Stomach (tissue), 4 donors: ENCODE measurements at regions not wholly inside any gene's neighbourhood (a gene's known extent, or its start where the extent isn't known, plus 50 kb on each side); places are given as distances from the start of the nearest gene placed in this dataset.

Experiments
- POLR2A ChIP-seq, 4 donors: fragments of 450-650 bp; IDR thresholded peaks; one replicate each; pipeline ENCODE4 v1.6.1; 2016; ENCODE audit warnings: antibody characterized with exemption in 4 of 4, control low read depth in 2 of 4, mild to moderate bottlenecking in 1 of 4, moderate library complexity in 1 of 4
- TF ChIP-seq, protein P1 (sequence below), 7 experiments: fragments of 450-650 bp in 4 of 7; fragments of 200-600 bp in 3 of 7; sonication (generic) in 3 of 7; IDR thresholded peaks; one replicate each; pipeline ENCODE4 v1.5.1; 2016 to 2019; ENCODE audit warnings: antibody characterized with exemption in 7 of 7, control low read depth in 2 of 7, mild to moderate bottlenecking in 1 of 7

DNA sequence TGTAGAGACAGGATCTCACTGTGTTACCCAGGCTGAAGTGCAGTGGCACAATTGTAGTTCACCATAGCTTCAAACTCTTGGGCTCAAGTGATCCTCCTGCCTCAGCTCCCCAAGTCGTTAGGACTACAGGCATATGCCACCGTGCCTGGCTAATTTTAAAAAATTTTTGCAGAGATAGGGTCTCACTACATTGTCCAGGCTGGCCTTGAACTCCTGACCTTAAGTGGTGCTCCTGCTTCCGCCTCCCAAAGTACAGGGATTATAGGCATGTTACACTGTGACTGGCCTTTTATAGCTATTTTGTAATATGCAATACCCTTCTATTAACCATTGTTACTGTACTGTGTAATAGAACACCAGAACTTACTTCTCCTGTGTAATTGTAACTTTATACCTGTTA, 139.3 kb upstream of the ZNF267 start:
- TF ChIP-seq POLR2A (IDR thresholded peaks at IDR 0.05): no peak
- TF ChIP-seq, protein P1, sequence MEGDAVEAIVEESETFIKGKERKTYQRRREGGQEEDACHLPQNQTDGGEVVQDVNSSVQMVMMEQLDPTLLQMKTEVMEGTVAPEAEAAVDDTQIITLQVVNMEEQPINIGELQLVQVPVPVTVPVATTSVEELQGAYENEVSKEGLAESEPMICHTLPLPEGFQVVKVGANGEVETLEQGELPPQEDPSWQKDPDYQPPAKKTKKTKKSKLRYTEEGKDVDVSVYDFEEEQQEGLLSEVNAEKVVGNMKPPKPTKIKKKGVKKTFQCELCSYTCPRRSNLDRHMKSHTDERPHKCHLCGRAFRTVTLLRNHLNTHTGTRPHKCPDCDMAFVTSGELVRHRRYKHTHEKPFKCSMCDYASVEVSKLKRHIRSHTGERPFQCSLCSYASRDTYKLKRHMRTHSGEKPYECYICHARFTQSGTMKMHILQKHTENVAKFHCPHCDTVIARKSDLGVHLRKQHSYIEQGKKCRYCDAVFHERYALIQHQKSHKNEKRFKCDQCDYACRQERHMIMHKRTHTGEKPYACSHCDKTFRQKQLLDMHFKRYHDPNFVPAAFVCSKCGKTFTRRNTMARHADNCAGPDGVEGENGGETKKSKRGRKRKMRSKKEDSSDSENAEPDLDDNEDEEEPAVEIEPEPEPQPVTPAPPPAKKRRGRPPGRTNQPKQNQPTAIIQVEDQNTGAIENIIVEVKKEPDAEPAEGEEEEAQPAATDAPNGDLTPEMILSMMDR (IDR thresholded peaks at IDR 0.05): no peak
